ENCODE measurements at regions not wholly inside any gene's neighbourhood (a gene's known extent, or its start where the extent isn't known, plus 50 kb on each side); places are given as distances from the start of the nearest gene placed in this dataset.

GRCh38 chrX:1767026-1767425, 152.2 kb downstream of the ASMT start:
- ATAC-seq = no peak
- H3K9me3 ChIP-seq = peaks cover 0 to 67% (median 0%) of the 10 kb centered on the region in 11 donors
- WGBS, 2 donors = 65 to 70% methylated on average over 10 of the region's 10 CpGs
- H3K36me3 ChIP-seq = no peaks in the 10 kb centered on the region
- TF ChIP-seq, protein P1, sequence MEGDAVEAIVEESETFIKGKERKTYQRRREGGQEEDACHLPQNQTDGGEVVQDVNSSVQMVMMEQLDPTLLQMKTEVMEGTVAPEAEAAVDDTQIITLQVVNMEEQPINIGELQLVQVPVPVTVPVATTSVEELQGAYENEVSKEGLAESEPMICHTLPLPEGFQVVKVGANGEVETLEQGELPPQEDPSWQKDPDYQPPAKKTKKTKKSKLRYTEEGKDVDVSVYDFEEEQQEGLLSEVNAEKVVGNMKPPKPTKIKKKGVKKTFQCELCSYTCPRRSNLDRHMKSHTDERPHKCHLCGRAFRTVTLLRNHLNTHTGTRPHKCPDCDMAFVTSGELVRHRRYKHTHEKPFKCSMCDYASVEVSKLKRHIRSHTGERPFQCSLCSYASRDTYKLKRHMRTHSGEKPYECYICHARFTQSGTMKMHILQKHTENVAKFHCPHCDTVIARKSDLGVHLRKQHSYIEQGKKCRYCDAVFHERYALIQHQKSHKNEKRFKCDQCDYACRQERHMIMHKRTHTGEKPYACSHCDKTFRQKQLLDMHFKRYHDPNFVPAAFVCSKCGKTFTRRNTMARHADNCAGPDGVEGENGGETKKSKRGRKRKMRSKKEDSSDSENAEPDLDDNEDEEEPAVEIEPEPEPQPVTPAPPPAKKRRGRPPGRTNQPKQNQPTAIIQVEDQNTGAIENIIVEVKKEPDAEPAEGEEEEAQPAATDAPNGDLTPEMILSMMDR (IDR thresholded peaks at IDR 0.05) = no peak
- intact Hi-C loops (cut with DNase I) = no loop called here
- DNase-seq = no peak
- H3K27me3 ChIP-seq = no peaks in the 10 kb centered on the region
- H3K4me3 ChIP-seq = no peak overlapping the region
- H3K4me1 ChIP-seq = no peaks in the 10 kb centered on the region
- H3K27ac ChIP-seq = no peak overlapping the region

- no peaks in the 10 kb centered on the region for H3K36me3 ChIP-seq
- no peak overlapping the region for H3K27ac ChIP-seq
- WGBS, 2 donors = 80 to 86% methylated on average over 4 of the region's 4 CpGs
- peaks cover 0 to 6% (median 0%) of the 10 kb centered on the region in 11 donors for H3K9me3 ChIP-seq
- H3K27me3 ChIP-seq = peaks cover 0 to 7% (median 0%) of the 10 kb centered on the region in 7 donors
- no peaks in the 10 kb centered on the region for H3K4me1 ChIP-seq
- no peak overlapping the region for H3K4me3 ChIP-seq
- TF ChIP-seq, protein P1 (IDR thresholded peaks at IDR 0.05) = no peak
- ATAC-seq (no peak), DNase-seq (no peak)
- intact Hi-C loops (cut with DNase I) = no loop called here
Observed at GRCh38 chrX:1778817-1779216, 164.0 kb downstream of the ASMT start.

DNA sequence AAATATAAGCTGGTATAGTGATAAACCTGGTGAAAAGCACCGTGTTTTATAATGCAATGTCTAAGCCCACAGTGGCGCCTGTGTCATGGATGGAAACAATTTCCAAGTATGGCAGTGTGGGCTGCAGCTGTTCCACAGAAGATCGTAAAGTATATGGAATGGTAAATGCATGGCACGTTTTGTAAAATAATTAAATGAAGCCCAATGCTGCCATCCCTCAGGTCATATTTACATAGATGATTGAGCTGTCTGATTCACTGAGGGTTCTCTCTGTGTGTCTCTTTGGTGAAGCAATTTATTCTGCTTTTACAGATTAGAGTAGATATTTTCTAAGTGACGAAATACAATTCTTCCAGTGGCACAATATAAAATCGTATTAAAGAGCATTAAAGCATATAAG, 164.8 kb downstream of the ASMT start:
- WGBS, 2 donors = 84 to 86% methylated on average over 6 of the region's 6 CpGs
- Histone ChIP-seq H3K27me3 (peaks cover 0 to 7% (median 0%) of the 10 kb centered on the region in 7 donors), H3K9me3 (peaks cover 0 to 12% (median 0%) of the 10 kb centered on the region in 11 donors), H3K36me3 (no peaks in the 10 kb centered on the region), H3K4me3 (no peak overlapping the region), H3K27ac (no peak overlapping the region), H3K4me1 (no peaks in the 10 kb centered on the region)
- intact Hi-C loops (cut with DNase I) = no loop called here
- no peak for ATAC-seq
- DNase-seq = no peak
- TF ChIP-seq, protein P1 (IDR thresholded peaks at IDR 0.05) = no peak

DNA sequence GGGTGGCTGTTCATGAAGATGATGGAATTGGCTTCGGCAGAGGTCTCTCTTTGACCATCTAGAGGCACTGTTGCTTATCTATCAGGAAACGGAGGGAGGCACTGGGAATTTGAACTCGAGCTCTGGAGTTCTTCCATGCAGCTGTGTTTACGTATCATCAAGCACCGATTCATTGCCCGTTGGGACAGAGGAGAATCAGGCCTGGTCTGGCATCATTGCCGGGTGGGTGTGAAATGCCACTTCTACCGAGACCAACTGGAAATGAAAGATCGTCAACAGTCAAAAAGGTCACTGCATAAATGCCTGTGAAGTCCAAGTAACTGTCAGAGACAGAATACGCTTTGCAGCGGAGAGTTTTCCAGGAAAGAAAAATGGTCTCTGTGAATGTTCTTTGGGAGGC, 166.9 kb downstream of the ASMT start:
- no peak for DNase-seq
- 65 to 73% methylated on average over 11 of the region's 11 CpGs for WGBS, 2 donors

More for the DNA sequence above, 166.9 kb downstream of the ASMT start:
- Histone ChIP-seq H3K4me3 (no peak overlapping the region), H3K4me1 (no peaks in the 10 kb centered on the region), H3K27ac (no peak overlapping the region), H3K36me3 (no peaks in the 10 kb centered on the region), H3K27me3 (peaks cover 0 to 7% (median 0%) of the 10 kb centered on the region in 7 donors), H3K9me3 (peaks cover 0 to 29% (median 7%) of the 10 kb centered on the region in 11 donors)
- TF ChIP-seq, protein P1 (IDR thresholded peaks at IDR 0.05) = no peak
- intact Hi-C loops (cut with DNase I) = no loop called here
- ATAC-seq = no peak
